ENCODE measurements at regions not wholly inside any gene's neighbourhood (a gene's known extent, or its start where the extent isn't known, plus 50 kb on each side); places are given as distances from the start of the nearest gene placed in this dataset.

DNA sequence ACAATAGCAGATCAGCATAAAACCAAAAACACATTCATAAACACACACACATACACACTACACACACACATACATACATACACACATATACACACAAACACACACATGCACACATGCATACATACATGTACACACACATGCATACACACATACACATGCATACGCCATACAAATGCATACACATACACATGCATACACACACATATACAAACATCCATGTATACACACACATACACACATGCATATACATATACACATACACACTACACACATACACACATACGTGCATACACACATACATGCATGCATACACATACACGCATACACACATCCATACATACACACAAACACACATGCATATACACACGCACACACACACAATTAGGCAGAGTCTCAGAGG lies 490.1 kb downstream of the TNS1 start:
- in situ Hi-C loops (cut with HindIII; ENCODE audit: low sequenced_read_pairs), result no loop called here
- TF ChIP-seq, protein P1, sequence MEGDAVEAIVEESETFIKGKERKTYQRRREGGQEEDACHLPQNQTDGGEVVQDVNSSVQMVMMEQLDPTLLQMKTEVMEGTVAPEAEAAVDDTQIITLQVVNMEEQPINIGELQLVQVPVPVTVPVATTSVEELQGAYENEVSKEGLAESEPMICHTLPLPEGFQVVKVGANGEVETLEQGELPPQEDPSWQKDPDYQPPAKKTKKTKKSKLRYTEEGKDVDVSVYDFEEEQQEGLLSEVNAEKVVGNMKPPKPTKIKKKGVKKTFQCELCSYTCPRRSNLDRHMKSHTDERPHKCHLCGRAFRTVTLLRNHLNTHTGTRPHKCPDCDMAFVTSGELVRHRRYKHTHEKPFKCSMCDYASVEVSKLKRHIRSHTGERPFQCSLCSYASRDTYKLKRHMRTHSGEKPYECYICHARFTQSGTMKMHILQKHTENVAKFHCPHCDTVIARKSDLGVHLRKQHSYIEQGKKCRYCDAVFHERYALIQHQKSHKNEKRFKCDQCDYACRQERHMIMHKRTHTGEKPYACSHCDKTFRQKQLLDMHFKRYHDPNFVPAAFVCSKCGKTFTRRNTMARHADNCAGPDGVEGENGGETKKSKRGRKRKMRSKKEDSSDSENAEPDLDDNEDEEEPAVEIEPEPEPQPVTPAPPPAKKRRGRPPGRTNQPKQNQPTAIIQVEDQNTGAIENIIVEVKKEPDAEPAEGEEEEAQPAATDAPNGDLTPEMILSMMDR (IDR thresholded peaks at IDR 0.05; ENCODE audit: low read depth, low read length), result no peak
- no peak overlapping the region for H3K4me3 ChIP-seq (ENCODE audit: low read depth, low read length)
- no peak for DNase-seq (ENCODE audit: low read depth, low spot score)

DNA sequence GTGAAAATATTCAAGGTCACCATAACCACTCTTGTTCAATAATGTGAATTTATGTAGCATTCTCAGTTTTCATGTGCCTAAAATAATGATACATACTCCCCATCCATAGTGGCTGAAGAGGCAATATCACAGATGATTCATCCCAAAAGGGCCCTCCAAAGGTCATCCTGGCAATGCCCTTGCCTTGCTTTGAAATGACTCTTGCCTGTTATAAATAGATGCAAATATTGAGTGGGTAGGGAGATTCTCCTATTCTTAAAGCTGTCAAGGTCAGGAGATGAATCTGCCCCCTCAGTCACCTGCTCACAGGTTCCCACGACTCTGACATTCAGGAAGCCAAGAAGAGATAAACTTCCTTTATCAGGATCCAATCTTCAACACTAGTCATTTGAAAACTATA lies 490.5 kb downstream of the TNS1 start:
- TF ChIP-seq, protein P1 (IDR thresholded peaks at IDR 0.05; ENCODE audit: low read depth, low read length), result no peak
- H3K4me3 ChIP-seq (ENCODE audit: low read depth, low read length), result no peak overlapping the region
- DNase-seq (ENCODE audit: low read depth, low spot score), result no peak
- in situ Hi-C loops (cut with HindIII; ENCODE audit: low sequenced_read_pairs), result no loop called here

DNA sequence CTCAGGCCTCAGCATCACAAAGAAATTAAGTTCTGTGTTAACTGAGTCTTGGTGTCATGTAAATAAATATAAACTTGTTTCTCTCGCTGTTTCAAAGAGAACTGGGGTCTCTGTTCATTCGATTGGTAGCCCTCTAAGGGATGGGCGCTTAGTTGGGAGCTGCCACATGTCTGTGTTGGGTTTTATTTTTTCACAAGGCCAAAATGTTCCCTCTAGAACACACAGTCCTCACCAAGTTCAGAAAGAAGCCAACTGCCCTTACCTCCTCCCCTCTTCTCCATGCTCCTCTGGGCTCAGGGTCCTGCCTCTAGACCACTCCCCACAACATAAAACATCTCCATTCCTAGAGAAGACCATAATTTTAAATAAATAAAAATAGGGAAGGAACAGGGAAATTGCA lies 490.9 kb downstream of the TNS1 start:
- in situ Hi-C loops (cut with HindIII; ENCODE audit: low sequenced_read_pairs), result no loop called here
- DNase-seq (ENCODE audit: low read depth, low spot score), result no peak
- TF ChIP-seq, protein P1 (IDR thresholded peaks at IDR 0.05; ENCODE audit: low read depth, low read length), result no peak
- no peak overlapping the region for H3K4me3 ChIP-seq (ENCODE audit: low read depth, low read length)

DNA sequence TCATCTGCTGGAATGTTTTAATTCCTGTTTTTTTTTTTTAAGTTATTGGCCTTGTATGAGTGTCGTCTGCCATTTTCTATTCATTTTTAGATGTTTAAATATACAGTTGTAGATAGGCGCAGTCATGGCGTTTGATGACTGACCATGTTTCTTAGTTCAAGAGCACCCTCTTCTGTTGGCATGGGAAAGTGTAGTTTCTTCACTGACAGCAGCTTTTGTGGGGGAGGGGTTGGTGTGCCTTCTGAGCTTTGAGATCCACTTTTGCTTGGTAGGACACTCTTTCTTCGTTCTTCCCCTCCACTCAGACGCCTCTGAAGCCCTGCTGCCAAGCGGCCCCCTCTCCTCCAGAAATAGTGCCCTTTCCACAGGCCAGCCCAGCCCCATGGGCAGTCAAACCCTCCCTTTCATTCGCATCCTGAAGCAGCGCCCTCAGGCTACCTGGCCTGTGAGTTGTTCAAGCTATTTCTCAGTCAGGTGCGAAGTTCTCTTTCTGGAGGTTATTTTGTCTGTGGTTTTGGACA lies 492.0 kb downstream of the TNS1 start:
- no peak overlapping the region for H3K4me3 ChIP-seq (ENCODE audit: low read depth, low read length)
- TF ChIP-seq, protein P1 (IDR thresholded peaks at IDR 0.05; ENCODE audit: low read depth, low read length), result peak; percentile 71
- DNase-seq (ENCODE audit: low read depth, low spot score), result peak; percentile 85
- in situ Hi-C loops (cut with HindIII; ENCODE audit: low sequenced_read_pairs), result no loop called here

DNA sequence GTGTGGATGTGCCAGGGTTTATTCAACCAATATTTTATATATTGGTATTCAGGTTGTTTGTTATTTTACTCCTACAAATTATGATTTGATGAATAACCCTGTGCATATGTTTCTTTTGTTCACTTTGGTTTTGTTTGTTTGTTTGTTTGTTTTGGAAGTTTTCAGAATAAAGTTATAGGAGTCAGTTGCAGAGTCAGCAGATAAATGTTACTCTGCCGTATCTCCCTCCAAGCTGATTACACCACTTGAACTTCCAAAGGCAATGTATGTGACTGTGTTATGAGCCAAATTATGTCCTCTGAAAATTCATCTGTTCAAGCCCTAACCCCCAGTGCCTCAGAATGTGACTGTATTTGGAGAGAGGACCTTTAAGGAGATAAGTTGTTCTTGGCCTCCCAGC lies 497.5 kb downstream of the TNS1 start:
- in situ Hi-C loops (cut with HindIII; ENCODE audit: low sequenced_read_pairs), result no loop called here
- H3K4me3 ChIP-seq (ENCODE audit: low read depth, low read length), result no peak overlapping the region
- DNase-seq (ENCODE audit: low read depth, low spot score), result no peak
- TF ChIP-seq, protein P1 (IDR thresholded peaks at IDR 0.05; ENCODE audit: low read depth, low read length), result no peak

DNA sequence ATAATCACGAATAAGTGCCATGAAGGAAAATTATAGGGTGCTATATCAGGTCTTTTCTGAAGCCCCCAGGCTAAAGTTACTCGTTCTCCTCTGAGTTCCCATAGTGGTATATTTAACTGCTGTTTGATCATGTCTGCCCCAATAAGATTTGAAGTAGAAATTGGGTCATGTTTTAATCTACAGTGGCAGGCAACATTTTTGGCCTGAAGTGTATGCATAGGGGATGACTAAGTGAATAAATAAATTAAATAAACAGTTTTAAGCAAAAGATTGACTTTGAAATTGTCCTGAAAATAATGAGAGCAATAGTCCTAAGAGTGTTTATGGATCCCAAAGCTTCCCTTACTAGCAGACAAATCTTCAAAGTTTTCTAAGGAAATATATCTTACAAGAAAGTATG lies 500.9 kb downstream of the TNS1 start:
- in situ Hi-C loops (cut with HindIII; ENCODE audit: low sequenced_read_pairs), result no loop called here
- no peak for DNase-seq (ENCODE audit: low read depth, low spot score)
- TF ChIP-seq, protein P1 (IDR thresholded peaks at IDR 0.05; ENCODE audit: low read depth, low read length), result no peak
- H3K4me3 ChIP-seq (ENCODE audit: low read depth, low read length), result no peak overlapping the region

All from astrocyte of the spinal cord (primary cell).